T-cell (primary cell): ENCODE measurements at regions not wholly inside any gene's neighbourhood (a gene's known extent, or its start where the extent isn't known, plus 50 kb on each side); places are given as distances from the start of the nearest gene placed in this dataset.

Experiments
- ATAC-seq, 4 experiments: fragments of 200-7000 bp in 3 of 4; fragments of 150-1000 bp in 1 of 4; cut with Tn5 transposase; replicated peaks in 1 of 4; 1 replicate in 3 of 4; 2 replicates in 1 of 4; pipeline ENCODE4 v1.10.0; 2021; ENCODE audit warnings: moderate library complexity in 3 of 4, mild to moderate bottlenecking in 2 of 4, moderate number of reproducible peaks in 1 of 4
- CTCF ChIA-PET, 2 donors: fragments of 300-600 bp; sonication (Branson Sonifier 250); formaldehyde crosslinking; loops; one replicate each; lab custom pipeline; 2022; ENCODE audit warnings: antibody characterized with exemption in 2 of 2; lab: Charles Lee
- POLR2A ChIA-PET, 2 donors: fragments of 300-600 bp; sonication (Branson Sonifier 250); formaldehyde crosslinking; loops; one replicate each; lab custom pipeline; 2022; ENCODE audit warnings: antibody characterized with exemption in 2 of 2; lab: Charles Lee
- DNase-seq, 35 experiments: peaks; one replicate each; pipeline versions ENCODE4 v3.0.0 to v3.0.0-alpha.2; 2013 to 2023
- H3K27ac ChIP-seq: one replicate; pipeline ENCODE4 v1.5.1; 2013; ENCODE audit warnings: low read length
- H3K27me3 ChIP-seq, 2 experiments: replicated peaks in 1 of 2; 1 replicate in 1 of 2; 2 replicates in 1 of 2; pipeline versions ENCODE4 v1.6.1 to v1.7.0; 2013; ENCODE audit warnings: low read length in 1 of 2, mixed read lengths in 1 of 2; ENCODE audit not compliant: control insufficient read depth in 2 of 2, insufficient read depth in 2 of 2; ENCODE audit errors: extremely low read depth in 1 of 2
- H3K36me3 ChIP-seq, 2 donors: 1 replicate in 1 of 2; 2 replicates in 1 of 2; pipeline versions ENCODE4 v1.6.1 to v1.7.0; 2013; ENCODE audit warnings: low read length in 1 of 2; ENCODE audit not compliant: control insufficient read depth in 2 of 2, insufficient read depth in 1 of 2; ENCODE audit errors: extremely low read depth in 1 of 2
- H3K4me1 ChIP-seq, 2 experiments: 1 replicate in 1 of 2; 2 replicates in 1 of 2; pipeline versions ENCODE4 v1.6.1 to v1.7.0; 2013; ENCODE audit warnings: low read length in 2 of 2, mixed read lengths in 1 of 2; ENCODE audit not compliant: insufficient read depth in 2 of 2, control insufficient read depth in 1 of 2; ENCODE audit errors: extremely low read depth in 1 of 2
- H3K4me3 ChIP-seq, 2 donors: 1 replicate in 1 of 2; 2 replicates in 1 of 2; pipeline versions ENCODE4 v1.5.1 to v1.7.0; 2013; ENCODE audit warnings: mild to moderate bottlenecking in 2 of 2, low read length in 1 of 2, moderate library complexity in 1 of 2; ENCODE audit not compliant: control insufficient read depth in 1 of 2; ENCODE audit errors: extremely low read depth in 1 of 2
- H3K9me3 ChIP-seq: 2 replicates; pipeline ENCODE4 v1.7.0; 2013
- H3K27ac Mint-ChIP-seq, 2 donors: one replicate each; pipeline ENCODE4 v1.8.0; 2020 to 2021; ENCODE audit warnings: mild to moderate bottlenecking in 2 of 2, mixed read lengths in 2 of 2
- H3K27me3 Mint-ChIP-seq, 2 donors: one replicate each; pipeline ENCODE4 v1.8.0; 2021 to 2022; ENCODE audit warnings: mixed read lengths in 2 of 2
- H3K36me3 Mint-ChIP-seq: one replicate; pipeline ENCODE4 v1.8.0; 2021; ENCODE audit warnings: mixed read lengths
- H3K4me1 Mint-ChIP-seq, 3 donors: one replicate each; pipeline ENCODE4 v1.8.0; 2020 to 2022; ENCODE audit warnings: mixed read lengths in 3 of 3, mild to moderate bottlenecking in 1 of 3
- H3K4me3 Mint-ChIP-seq, 3 donors: one replicate each; pipeline ENCODE4 v1.8.0; 2020 to 2022; ENCODE audit warnings: mild to moderate bottlenecking in 3 of 3, mixed read lengths in 3 of 3, moderate library complexity in 3 of 3
- H3K9me3 Mint-ChIP-seq, 3 donors: one replicate each; pipeline ENCODE4 v1.8.0; 2020 to 2022; ENCODE audit warnings: mixed read lengths in 3 of 3
- WGBS: methylation state at CpG from one replicate; pipeline ENCODE4 v1.1.5; 2013; ENCODE audit warnings: missing lambda C conversion rate; ENCODE audit not compliant: insufficient coverage; 5-methylcytosine and 5-hydroxymethylcytosine counted together

- no peak for ATAC-seq
- no CpG with 5 or more reads among the region's 2 CpGs for WGBS
- Mint-ChIP-seq H3K27ac (no peak overlapping the region), H3K27me3 (no peaks in the 10 kb centered on the region), H3K36me3 (no peaks in the 10 kb centered on the region), H3K4me3 (no peak overlapping the region), H3K4me1 (no peaks in the 10 kb centered on the region), H3K9me3 (peaks cover 0 to 5% (median 3%) of the 10 kb centered on the region in 3 donors)
- H3K27ac ChIP-seq, result no peak overlapping the region
- DNase-seq, result no peak
- no peak overlapping the region for H3K4me3 ChIP-seq
- POLR2A ChIA-PET, result no interaction called here
- CTCF ChIA-PET, result no interaction called here
- H3K27me3 ChIP-seq, result no peaks in the 10 kb centered on the region
- no peaks in the 10 kb centered on the region for H3K36me3 ChIP-seq
- H3K9me3 ChIP-seq, result no peaks in the 10 kb centered on the region
- H3K4me1 ChIP-seq, result no peaks in the 10 kb centered on the region
Observed at GRCh38 chr5:117475919-117476318, 901.3 kb upstream of the SEMA6A start.

GRCh38 chr5:117473165-117473564 is 898.5 kb upstream of the SEMA6A start:
- Histone ChIP-seq H3K4me1 (no peaks in the 10 kb centered on the region), H3K27ac (no peak overlapping the region), H3K4me3 (no peak overlapping the region), H3K27me3 (no peaks in the 10 kb centered on the region), H3K36me3 (no peaks in the 10 kb centered on the region), H3K9me3 (no peaks in the 10 kb centered on the region)
- no peak for DNase-seq
- ATAC-seq, result no peak
- Mint-ChIP-seq H3K27me3 (no peaks in the 10 kb centered on the region), H3K9me3 (peaks cover 0 to 4% (median 0%) of the 10 kb centered on the region in 3 donors), H3K36me3 (no peaks in the 10 kb centered on the region), H3K27ac (no peak overlapping the region), H3K4me1 (no peaks in the 10 kb centered on the region), H3K4me3 (no peak overlapping the region)
- POLR2A ChIA-PET, result interaction anchor here in 1 of 2 donors (0.7 kb wide), 1 partner anchor 1321 kb away, joined by 3 read pairs; no protein-coding TSS in a partner anchor
- CTCF ChIA-PET, result no interaction called here
- WGBS, result no CpG with 5 or more reads among the region's 4 CpGs

- Mint-ChIP-seq H3K27ac (no peak overlapping the region), H3K36me3 (no peaks in the 10 kb centered on the region), H3K4me3 (no peak overlapping the region), H3K27me3 (no peaks in the 10 kb centered on the region), H3K4me1 (no peaks in the 10 kb centered on the region), H3K9me3 (peaks cover 0 to 13% (median 3%) of the 10 kb centered on the region in 3 donors)
- H3K27ac ChIP-seq, result no peak overlapping the region
- ATAC-seq (no peak), DNase-seq (no peak)
- CTCF ChIA-PET, result no interaction called here
- no peaks in the 10 kb centered on the region for H3K36me3 ChIP-seq
- H3K27me3 ChIP-seq, result no peaks in the 10 kb centered on the region
- H3K4me1 ChIP-seq, result no peaks in the 10 kb centered on the region
- no peak overlapping the region for H3K4me3 ChIP-seq
- no peaks in the 10 kb centered on the region for H3K9me3 ChIP-seq
- no CpG with 5 or more reads among the region's 3 CpGs for WGBS
- POLR2A ChIA-PET, result no interaction called here
Observed at GRCh38 chr5:117463881-117464570, 889.4 kb upstream of the SEMA6A start.

GRCh38 chr5:117461966-117462365 is 887.3 kb upstream of the SEMA6A start:
- no peak overlapping the region for H3K27ac Mint-ChIP-seq
- no peak overlapping the region for H3K4me3 Mint-ChIP-seq
- no peak overlapping the region for H3K4me3 ChIP-seq
- H3K4me1 ChIP-seq, result no peaks in the 10 kb centered on the region
- ATAC-seq (no peak), DNase-seq (no peak)
- H3K27me3 ChIP-seq, result no peaks in the 10 kb centered on the region
- H3K4me1 Mint-ChIP-seq, result no peaks in the 10 kb centered on the region
- H3K36me3 ChIP-seq, result no peaks in the 10 kb centered on the region
- H3K27me3 Mint-ChIP-seq, result no peaks in the 10 kb centered on the region
- H3K9me3 Mint-ChIP-seq, result peaks cover 0 to 13% (median 0%) of the 10 kb centered on the region in 3 donors
- no peaks in the 10 kb centered on the region for H3K9me3 ChIP-seq
- no peak overlapping the region for H3K27ac ChIP-seq
- POLR2A ChIA-PET, result no interaction called here
- WGBS, result no CpG with 5 or more reads among the region's 2 CpGs
- CTCF ChIA-PET, result no interaction called here
- no peaks in the 10 kb centered on the region for H3K36me3 Mint-ChIP-seq

GRCh38 chr5:117461403-117461802 is 886.8 kb upstream of the SEMA6A start:
- no peaks in the 10 kb centered on the region for H3K27me3 Mint-ChIP-seq

GRCh38 chr5:117457656-117458055 is 883.0 kb upstream of the SEMA6A start:
- peaks cover 0 to 4% of the 10 kb centered on the region in 2 donors for H3K27me3 Mint-ChIP-seq
- no peaks in the 10 kb centered on the region for H3K36me3 Mint-ChIP-seq
- no peak overlapping the region for H3K27ac Mint-ChIP-seq
- ChIA-PET POLR2A (no interaction called here), CTCF (no interaction called here)
- Histone ChIP-seq H3K4me3 (no peak overlapping the region), H3K9me3 (no peaks in the 10 kb centered on the region), H3K27me3 (peaks cover 0 to 8% of the 10 kb centered on the region in 2 experiments), H3K27ac (no peak overlapping the region), H3K4me1 (peaks cover 0 to 10% of the 10 kb centered on the region in 2 experiments), H3K36me3 (no peaks in the 10 kb centered on the region)
- WGBS, result no CpG with 5 or more reads among the region's 1 CpG
- no peak for ATAC-seq
- H3K4me3 Mint-ChIP-seq, result no peak overlapping the region
- no peaks in the 10 kb centered on the region for H3K9me3 Mint-ChIP-seq
- H3K4me1 Mint-ChIP-seq, result peaks cover 0 to 6% (median 6%) of the 10 kb centered on the region in 3 donors
- no peak for DNase-seq

More at GRCh38 chr5:117461403-117461802, 886.8 kb upstream of the SEMA6A start:
- Histone ChIP-seq H3K4me1 (no peaks in the 10 kb centered on the region), H3K27me3 (no peaks in the 10 kb centered on the region), H3K4me3 (no peak overlapping the region), H3K9me3 (no peaks in the 10 kb centered on the region), H3K36me3 (no peaks in the 10 kb centered on the region), H3K27ac (no peak overlapping the region)
- ATAC-seq (no peak), DNase-seq (no peak)
- CTCF ChIA-PET, result no interaction called here
- H3K36me3 Mint-ChIP-seq, result no peaks in the 10 kb centered on the region
- POLR2A ChIA-PET, result no interaction called here
- WGBS, result no CpG with 5 or more reads among the region's 1 CpG
- peaks cover 0 to 13% (median 0%) of the 10 kb centered on the region in 3 donors for H3K9me3 Mint-ChIP-seq
- no peak overlapping the region for H3K27ac Mint-ChIP-seq
- no peak overlapping the region for H3K4me3 Mint-ChIP-seq
- H3K4me1 Mint-ChIP-seq, result no peaks in the 10 kb centered on the region
